ENCODE measurements at regions not wholly inside any gene's neighbourhood (a gene's known extent, or its start where the extent isn't known, plus 50 kb on each side); places are given as distances from the start of the nearest gene placed in this dataset.

DNA sequence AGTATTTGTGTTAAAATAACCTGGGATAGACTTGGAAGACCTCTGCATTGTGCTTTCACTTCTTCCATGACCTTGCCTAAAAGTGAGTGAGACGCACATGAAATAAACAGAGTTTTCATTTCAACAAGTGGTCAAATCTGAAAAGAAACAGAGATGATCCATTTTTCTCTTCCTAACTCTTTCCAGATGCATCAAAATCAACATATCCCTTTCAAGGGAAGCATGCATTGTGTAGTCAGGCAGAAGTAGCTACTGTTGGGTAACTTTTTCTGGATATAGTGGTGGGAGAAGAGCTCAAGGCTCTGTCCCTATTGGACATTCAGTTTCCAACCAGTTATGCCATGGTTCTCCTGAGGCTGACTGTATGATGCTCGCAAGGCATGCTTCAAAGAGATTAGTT, 233.0 kb upstream of the JAG1 start:
- Histone ChIP-seq H3K36me3 (no peaks in the 10 kb centered on the region), H3K27me3 (no peaks in the 10 kb centered on the region), H3K9me3 (no peaks in the 10 kb centered on the region), H3K27ac (no peak overlapping the region), H3K4me3 (no peak overlapping the region), H3K4me1 (peaks cover 0 to 35% (median 5%) of the 10 kb centered on the region in 12 donors)
- TF ChIP-seq CTCF (IDR thresholded peaks at IDR 0.05), result no peak
- TF ChIP-seq POLR2A (IDR thresholded peaks at IDR 0.05), result no peak
- WGBS, 4 donors, result 91 to 97% (median 94%) methylated on average over 2 of the region's 2 CpGs
- ATAC-seq, result no peak
- intact Hi-C loops (cut with DNase I), result no loop called here
- no peak for DNase-seq

GRCh38 chr20:10909803-10910202, 236.0 kb upstream of the JAG1 start:
- ATAC-seq (no peak), DNase-seq (no peak)
- intact Hi-C loops (cut with DNase I), result loop anchor here in 4 of 10 donors (2.0 to 10.0 kb wide), 4 partner anchors 105 to 297 kb away; no protein-coding TSS in a partner anchor
- Histone ChIP-seq H3K4me3 (no peak overlapping the region), H3K27me3 (no peaks in the 10 kb centered on the region), H3K36me3 (no peaks in the 10 kb centered on the region), H3K9me3 (peaks cover 0 to 5% (median 0%) of the 10 kb centered on the region in 12 donors), H3K27ac (peak overlapping the region in 10 of 12 donors; percentile 29 to 80 (median 57)), H3K4me1 (peaks cover 0 to 23% (median 3%) of the 10 kb centered on the region in 12 donors)
- TF ChIP-seq POLR2A (IDR thresholded peaks at IDR 0.05) (no peak), CTCF (IDR thresholded peaks at IDR 0.05) (no peak)

DNA sequence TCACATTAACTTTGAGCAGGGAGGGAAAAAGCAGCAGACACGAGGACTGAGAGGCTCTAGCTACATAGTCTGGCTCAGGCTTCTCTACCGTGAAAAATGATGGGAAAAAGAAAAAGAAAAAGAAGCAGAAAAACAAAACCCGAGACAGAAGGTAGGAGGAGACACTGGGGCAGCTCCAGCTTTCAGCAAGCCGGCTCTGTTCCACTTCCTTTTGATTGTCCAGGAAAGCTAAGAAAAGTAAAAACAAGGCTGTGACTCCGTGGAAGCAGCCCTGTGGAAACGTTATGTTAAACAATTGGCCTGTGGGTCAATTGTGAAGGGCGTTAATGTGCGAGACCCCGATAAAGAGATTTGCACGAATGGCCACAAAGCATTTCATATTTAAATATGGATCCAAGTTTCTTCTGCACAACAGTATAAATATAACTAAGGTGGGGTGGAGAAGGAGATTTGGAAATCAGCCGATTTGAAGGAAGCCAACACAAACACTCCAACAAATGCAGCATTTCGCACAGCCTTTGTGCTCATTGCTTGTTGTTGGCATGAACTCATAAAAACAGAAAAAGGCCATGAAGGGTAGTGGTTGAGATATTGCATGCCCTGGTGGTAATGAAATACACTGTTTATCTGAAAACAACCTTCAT, 236.9 kb upstream of the JAG1 start:
- WGBS, 4 donors, result 39 to 49% (median 47%) methylated on average over 12 of the region's 12 CpGs
- peak; percentile 60 to 84 (median 74) for ATAC-seq
- intact Hi-C loops (cut with DNase I), result loop anchor here in 4 of 10 donors (2.0 to 10.0 kb wide), 4 partner anchors 106 to 297 kb away; no protein-coding TSS in a partner anchor

More for the DNA sequence above, 236.9 kb upstream of the JAG1 start:
- Histone ChIP-seq H3K27me3 (no peaks in the 10 kb centered on the region), H3K4me3 (peak overlapping the region in 6 of 12 donors; percentile 1 to 28 (median 22)), H3K36me3 (no peaks in the 10 kb centered on the region), H3K9me3 (peaks cover 0 to 5% (median 0%) of the 10 kb centered on the region in 12 donors), H3K4me1 (peaks cover 0 to 23% (median 3%) of the 10 kb centered on the region in 12 donors), H3K27ac (peak overlapping the region; percentile 29 to 80 (median 54))
- DNase-seq, result peak in 3 of 5 donors; percentile 26 to 46 (median 36)
- TF ChIP-seq POLR2A (IDR thresholded peaks at IDR 0.05) (no peak), CTCF (IDR thresholded peaks at IDR 0.05) (peak in 8 of 12 donors; percentile 2 to 57 (median 32))
